ENCODE measurements at regions not wholly inside any gene's neighbourhood (a gene's known extent, or its start where the extent isn't known, plus 50 kb on each side); places are given as distances from the start of the nearest gene placed in this dataset.

DNA sequence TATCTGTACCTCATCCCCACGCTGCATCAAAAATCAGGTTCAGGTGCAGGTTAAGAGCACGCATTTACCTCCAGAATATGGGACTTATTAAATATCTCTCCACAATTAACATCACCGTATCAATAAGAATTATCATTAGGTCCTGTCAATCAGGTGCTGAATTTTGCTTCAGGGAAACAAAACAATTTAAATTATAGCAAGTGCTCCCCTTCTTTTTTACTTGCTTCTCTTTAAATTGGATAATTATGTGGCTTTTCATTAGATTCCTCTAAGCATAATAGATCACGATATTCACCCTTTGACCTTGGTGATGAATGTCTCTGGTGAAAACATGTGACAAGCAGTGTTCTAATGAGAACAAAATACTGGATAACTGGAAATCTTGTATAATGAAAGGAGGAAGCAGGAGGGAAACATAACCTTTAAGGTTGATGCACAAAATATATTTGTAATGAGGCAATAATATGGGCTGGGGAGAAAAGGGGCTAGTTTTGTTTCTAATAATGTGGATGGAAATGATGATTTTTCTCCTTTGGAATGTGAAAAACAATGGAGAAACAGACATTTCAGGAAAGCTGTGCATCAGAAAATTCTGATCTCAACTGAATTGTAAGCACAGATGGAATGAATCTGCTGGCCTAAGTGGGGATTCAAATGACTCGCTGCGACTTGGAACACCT is 166.9 kb downstream of the SNX10 start:
- no peak for DNase-seq (ENCODE audit: low spot score)

DNA sequence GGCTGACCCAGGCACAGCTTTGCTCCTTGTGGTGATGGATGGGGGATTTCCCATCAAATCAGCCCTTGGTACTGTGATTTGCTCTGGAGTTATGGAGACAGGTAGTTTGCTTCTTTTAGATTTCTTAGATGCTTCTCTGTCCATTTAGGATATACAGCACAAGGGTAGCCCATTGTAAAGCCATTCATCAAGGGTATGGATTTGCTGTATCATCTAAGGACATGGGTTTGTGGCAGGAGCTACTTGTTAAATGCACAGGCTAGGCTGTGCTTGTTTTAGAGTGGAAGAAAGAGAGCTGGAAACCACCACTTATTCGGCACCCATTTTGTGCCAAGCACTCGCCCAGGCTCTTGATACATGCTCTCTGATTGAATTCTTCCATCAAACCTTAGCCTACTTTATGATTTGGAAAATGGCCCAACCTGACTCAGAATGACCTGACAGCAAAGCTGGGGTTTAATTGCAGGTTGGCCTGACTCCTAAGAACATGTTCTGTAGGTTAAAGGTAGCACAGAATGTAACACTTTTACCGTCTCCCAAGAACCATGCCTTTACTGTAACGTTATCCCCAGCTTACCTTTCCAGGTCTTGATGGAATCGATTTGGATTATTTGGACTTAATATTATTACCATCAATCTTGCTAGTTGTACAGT is 168.0 kb downstream of the SNX10 start:
- DNase-seq (ENCODE audit: low spot score) = no peak

GRCh38 chr7:26460351-26461085 is 168.9 kb downstream of the SNX10 start:
- DNase-seq (ENCODE audit: low spot score) = no peak

DNA sequence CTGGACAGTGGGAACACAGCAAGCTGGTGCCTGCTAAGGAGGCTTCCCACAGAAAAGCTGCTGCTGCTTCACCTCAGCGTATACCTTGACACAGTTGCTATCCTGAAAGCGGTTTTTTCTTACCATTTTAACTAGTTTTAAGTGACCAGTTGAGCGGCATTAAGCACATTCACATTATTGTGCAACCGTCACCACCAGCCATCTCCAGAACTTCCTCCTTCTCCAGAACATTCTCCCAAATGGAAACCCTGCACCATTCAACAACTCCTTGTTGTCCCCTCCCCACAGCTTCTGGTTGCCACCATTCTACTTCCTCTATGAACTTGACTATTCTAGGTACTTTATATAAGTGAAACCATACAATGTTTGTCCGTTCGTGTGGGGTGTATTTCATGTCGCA is 169.9 kb downstream of the SNX10 start:
- DNase-seq (ENCODE audit: low spot score) = no peak

- DNase-seq (ENCODE audit: low spot score) = no peak
Measured at GRCh38 chr7:26466007-26466406, 174.3 kb downstream of the SNX10 start.

GRCh38 chr7:26467104-26467503 is 175.4 kb downstream of the SNX10 start:
- DNase-seq (ENCODE audit: low spot score) = no peak

GRCh38 chr7:26467541-26467940 is 175.9 kb downstream of the SNX10 start:
- DNase-seq (ENCODE audit: low spot score) = no peak

- DNase-seq (ENCODE audit: low spot score) = no peak
Measured at GRCh38 chr7:26468625-26469024, 177.0 kb downstream of the SNX10 start.

- no peak for DNase-seq (ENCODE audit: low spot score)
Measured at GRCh38 chr7:26469188-26469587, 177.5 kb downstream of the SNX10 start.

DNA sequence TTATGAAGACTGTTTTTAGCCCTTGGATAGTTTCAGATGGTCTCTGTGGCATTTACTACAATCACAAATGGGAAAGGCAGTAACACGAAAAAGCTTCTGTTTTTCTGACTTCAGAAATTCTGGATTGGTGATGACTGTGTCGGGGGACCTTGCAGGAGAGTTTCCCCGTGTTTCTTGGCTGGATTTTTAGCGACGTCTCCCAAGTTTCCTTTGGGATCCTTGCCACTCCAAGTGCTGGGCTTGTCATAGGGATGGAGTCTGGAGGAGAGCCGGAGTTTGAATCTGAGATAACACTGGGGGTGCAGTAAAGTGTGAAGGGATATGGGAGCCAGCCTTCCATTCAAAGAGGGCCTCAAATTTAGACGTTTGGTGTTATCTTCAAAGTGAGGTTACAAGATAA is 179.0 kb downstream of the SNX10 start:
- no peak for DNase-seq (ENCODE audit: low spot score)

- DNase-seq (ENCODE audit: low spot score) = no peak
Measured at GRCh38 chr7:26471306-26472075, 179.8 kb downstream of the SNX10 start.

DNA sequence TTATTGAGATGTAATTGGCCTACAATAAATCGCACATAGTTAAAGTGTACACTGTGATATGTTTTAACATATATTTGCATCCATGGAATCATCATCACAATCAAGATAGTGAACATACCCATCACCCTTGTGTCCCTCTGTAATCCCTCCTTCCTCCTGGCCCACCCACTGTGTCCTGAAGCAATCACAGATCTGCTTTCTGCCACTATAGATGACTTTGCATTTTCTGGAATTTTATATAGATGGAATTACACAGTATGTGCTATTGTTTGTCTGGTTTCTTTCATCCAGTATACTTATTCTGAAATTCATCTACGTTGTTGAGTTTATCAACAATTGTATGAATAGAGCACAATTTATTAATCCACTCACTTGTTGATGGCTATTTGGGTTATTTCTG is 181.3 kb downstream of the SNX10 start:
- no peak for DNase-seq (ENCODE audit: low spot score)

DNA sequence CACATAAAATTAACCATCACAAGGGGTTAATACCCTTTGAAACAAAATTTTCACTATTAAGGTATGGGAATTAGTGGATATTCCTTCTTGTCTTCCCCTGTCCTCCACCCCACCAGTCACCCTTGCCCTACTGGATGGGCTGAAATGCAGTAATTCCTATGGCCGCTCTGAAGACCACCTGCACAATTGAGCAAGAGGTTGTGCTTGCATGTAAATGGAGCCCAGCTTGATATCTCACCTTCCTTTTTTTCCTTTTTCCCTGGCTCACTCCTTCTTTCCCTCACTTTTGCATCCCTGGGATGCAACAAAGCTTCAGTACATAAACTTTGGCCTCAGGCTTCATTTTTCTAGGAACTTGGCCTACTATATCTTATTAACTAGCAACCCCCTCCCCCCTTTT is 184.6 kb downstream of the SNX10 start:
- no peak for DNase-seq (ENCODE audit: low spot score)

GRCh38 chr7:26477381-26477990 is 185.8 kb downstream of the SNX10 start:
- no peak for DNase-seq (ENCODE audit: low spot score)

- no peak for DNase-seq (ENCODE audit: low spot score)
Measured at GRCh38 chr7:26478550-26478949, 186.9 kb downstream of the SNX10 start.

- no peak for DNase-seq (ENCODE audit: low spot score)
Measured at GRCh38 chr7:26479581-26479980, 187.9 kb downstream of the SNX10 start.

DNA sequence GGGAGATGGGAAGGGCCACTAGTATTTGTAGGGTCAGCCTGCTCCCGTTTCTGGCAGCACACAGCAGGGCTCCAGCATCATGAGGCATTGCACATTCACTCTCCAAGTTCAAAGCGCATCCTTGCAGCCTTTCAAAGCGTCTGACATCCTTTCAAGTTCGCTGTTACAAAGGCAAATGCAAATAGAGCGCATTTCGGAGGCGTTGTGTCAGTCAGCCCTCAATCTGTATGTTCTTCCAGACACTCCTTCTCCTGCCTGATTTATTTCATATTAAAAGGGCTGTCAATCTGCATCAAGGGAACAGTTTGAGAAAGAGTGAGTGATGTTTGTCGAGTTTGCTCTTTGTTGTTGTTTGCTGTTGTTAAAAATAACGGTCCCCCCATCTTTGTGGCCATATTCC is 188.5 kb downstream of the SNX10 start:
- no peak for DNase-seq (ENCODE audit: low spot score)

GRCh38 chr7:26482927-26483326 is 191.3 kb downstream of the SNX10 start:
- DNase-seq (ENCODE audit: low spot score) = no peak

- DNase-seq (ENCODE audit: low spot score) = no peak
Measured at GRCh38 chr7:26483843-26484242, 192.2 kb downstream of the SNX10 start.

DNA sequence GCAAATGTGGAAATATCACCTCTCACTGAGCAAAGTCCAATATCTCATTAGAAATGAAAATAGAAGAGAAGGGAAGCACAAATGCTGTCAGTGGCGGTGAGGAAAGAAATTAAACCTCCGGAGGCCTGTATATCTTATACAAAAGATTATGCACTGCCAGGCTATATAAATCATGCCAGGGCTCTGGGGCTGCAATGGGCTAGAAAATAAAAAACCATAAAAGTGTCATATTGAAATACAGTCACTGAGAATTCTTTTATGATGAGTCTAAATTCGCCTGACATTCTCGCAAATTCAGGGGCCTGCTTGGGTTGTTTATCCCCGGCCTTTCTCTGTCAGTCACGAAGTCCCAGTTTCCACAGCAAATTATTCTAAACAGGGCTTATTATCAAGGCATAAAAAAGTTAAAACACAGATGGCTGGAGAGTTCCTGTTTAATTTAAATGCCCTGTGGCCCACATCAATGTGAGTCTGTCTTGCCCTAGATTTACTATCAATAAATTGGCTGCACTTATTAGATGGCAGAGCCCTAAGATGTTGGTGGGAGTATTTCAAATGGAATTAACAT is 193.8 kb downstream of the SNX10 start:
- no peak for DNase-seq (ENCODE audit: low spot score)

DNA sequence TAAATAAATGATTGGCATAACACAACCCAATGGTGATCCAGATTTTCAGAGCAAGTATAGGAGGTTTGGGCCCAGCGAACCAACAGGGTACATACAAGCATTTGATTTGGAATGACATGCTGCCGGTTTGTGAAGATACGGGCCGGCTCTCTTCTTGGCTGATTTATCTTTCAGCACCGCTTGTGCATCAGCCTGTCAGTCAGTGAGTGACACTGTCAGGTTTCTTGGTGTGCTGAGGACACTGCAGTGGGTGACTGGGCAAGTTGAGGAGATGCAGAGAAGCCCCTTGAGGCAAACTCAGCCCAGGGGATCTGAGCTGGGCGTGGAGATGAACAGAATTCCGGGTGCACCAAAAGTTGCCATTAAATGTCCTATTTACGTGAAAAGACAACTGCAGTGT is 194.5 kb downstream of the SNX10 start:
- DNase-seq (ENCODE audit: low spot score) = no peak
